MM.1S (cell line): ENCODE measurements at regions not wholly inside any gene's neighbourhood (a gene's known extent, or its start where the extent isn't known, plus 50 kb on each side); places are given as distances from the start of the nearest gene placed in this dataset.

Experiments
- DNase-seq: peaks from one replicate; pipeline ENCODE4 v3.0.0-alpha.2; 2015
- H2AFZ ChIP-seq: fragments of 300-600 bp; sonication (generic); 2 replicates; pipeline ENCODE4 v1.6.0; 2016; ENCODE audit warnings: antibody characterized with exemption, low read length
- H3F3A ChIP-seq: fragments of 300-600 bp; sonication (generic); 2 replicates; pipeline ENCODE4 v1.6.1; 2016; ENCODE audit warnings: mild to moderate bottlenecking, antibody characterized with exemption, low read length, moderate library complexity, mixed read lengths; ENCODE audit not compliant: insufficient read depth
- H3K27ac ChIP-seq: fragments of 300-600 bp; sonication (generic); 2 replicates; pipeline ENCODE4 v1.5.1; 2016; ENCODE audit warnings: mild to moderate bottlenecking, low read length
- H3K27me3 ChIP-seq: fragments of 300-600 bp; sonication (generic); replicated peaks from 2 replicates; pipeline ENCODE4 v1.6.0; 2016; ENCODE audit warnings: low read length; ENCODE audit not compliant: insufficient read depth
- H3K36me3 ChIP-seq: fragments of 300-600 bp; sonication (generic); replicated peaks from 2 replicates; pipeline ENCODE4 v1.6.1; 2016; ENCODE audit warnings: mild to moderate bottlenecking, low read length, mixed read lengths; ENCODE audit not compliant: insufficient read depth
- H3K4me1 ChIP-seq: fragments of 300-600 bp; sonication (generic); 2 replicates; pipeline ENCODE4 v1.6.1; 2016; ENCODE audit warnings: low read length, mixed read lengths
- H3K4me2 ChIP-seq: fragments of 300-600 bp; sonication (generic); 2 replicates; pipeline ENCODE4 v1.6.0; 2016; ENCODE audit warnings: low read depth, low read length
- H3K4me3 ChIP-seq: fragments of 300-600 bp; sonication (generic); 2 replicates; pipeline ENCODE4 v1.5.1; 2016; ENCODE audit warnings: low read length, mixed read lengths
- H3K79me2 ChIP-seq: fragments of 300-600 bp; sonication (generic); 2 replicates; pipeline ENCODE4 v1.6.1; 2016; ENCODE audit warnings: mixed run types, low read length, mixed read lengths
- H3K9ac ChIP-seq: fragments of 300-600 bp; sonication (generic); 2 replicates; pipeline ENCODE4 v1.6.1; 2016; ENCODE audit warnings: low read length, mixed read lengths
- H3K9me2 ChIP-seq: fragments of 300-600 bp; sonication (generic); replicated peaks from 2 replicates; pipeline ENCODE4 v1.6.1; 2016; ENCODE audit warnings: mild to moderate bottlenecking, low read length, mixed read lengths; ENCODE audit not compliant: insufficient read depth
- H3K9me3 ChIP-seq: fragments of 300-600 bp; sonication (generic); replicated peaks from 2 replicates; pipeline ENCODE4 v1.6.1; 2016; ENCODE audit warnings: mild to moderate bottlenecking, low read length, mixed read lengths; ENCODE audit not compliant: insufficient read depth
- H4K20me1 ChIP-seq: fragments of 300-600 bp; sonication (generic); 2 replicates; pipeline ENCODE4 v1.6.1; 2016; ENCODE audit warnings: mild to moderate bottlenecking, low read length, moderate library complexity, mixed read lengths; ENCODE audit not compliant: insufficient read depth
- EZH2 ChIP-seq: fragments of 300-600 bp; sonication (generic); optimal IDR thresholded peaks from 2 replicates; pipeline ENCODE3; 2017; ENCODE audit warnings: low read depth, mild to moderate bottlenecking, antibody characterized with exemption, low read length, mixed read lengths
- EZH2phosphoT487 ChIP-seq: fragments of 300-600 bp; sonication (generic); IDR thresholded peaks from 2 replicates; pipeline ENCODE4 v1.6.1; 2018; ENCODE audit warnings: antibody characterized with exemption, low read length
- TF ChIP-seq, protein P1 (sequence below): fragments of 300-600 bp; sonication (generic); IDR thresholded peaks from 2 replicates; pipeline ENCODE4 v1.5.1; 2016; ENCODE audit warnings: antibody characterized with exemption, low read length, mixed read lengths

DNA sequence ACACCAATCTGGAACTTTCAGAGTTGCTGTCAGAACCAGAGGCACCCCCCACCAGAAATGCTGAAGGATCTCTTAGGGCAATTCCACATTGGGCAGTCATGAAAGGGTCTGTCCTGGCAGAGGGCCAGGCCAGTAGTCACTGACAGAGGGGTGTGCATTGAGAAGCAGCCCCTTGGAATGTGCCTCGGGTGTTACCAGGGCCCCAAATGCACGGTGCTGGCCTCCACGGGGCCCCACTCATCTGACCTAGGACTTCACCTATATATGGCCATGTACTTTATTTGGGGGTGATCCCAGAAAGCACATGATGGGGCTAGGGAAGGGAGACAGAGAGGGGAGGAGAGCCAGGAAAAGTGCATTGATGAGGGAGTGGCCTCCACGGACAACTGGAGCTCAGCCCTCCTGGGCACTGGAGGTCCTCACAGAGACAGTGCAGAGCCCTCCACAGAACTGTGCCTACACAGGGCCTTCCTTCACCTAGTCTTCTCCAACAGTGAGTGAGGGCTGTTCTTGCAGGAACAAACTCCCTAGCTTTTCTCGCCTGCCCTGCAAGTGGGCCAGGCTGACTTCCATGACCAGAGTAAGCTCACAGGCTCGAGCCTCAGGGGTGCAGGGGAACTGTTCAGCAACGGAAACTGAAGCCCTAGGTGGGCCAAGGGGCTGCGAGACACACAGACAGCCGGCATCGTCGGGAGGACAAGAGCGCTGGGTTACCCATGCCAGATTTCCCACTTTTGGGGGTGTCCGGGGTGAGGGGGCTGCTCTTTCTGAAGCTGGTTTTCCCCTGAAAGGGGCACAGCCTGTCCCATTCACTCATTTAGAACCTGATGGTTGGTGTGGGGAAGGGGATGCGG, 136.2 kb downstream of the HMX1 start:
- Histone ChIP-seq H3K36me3 (no peaks in the 10 kb centered on the region), H3K27me3 (peaks cover 74% of the 10 kb centered on the region), H3K4me1 (0 out of 2 replicates have a peak, but pooled peaks cover 6% of the 10 kb centered on the region), H3K9me3 (no peaks in the 10 kb centered on the region), H3F3A (no peaks in the 10 kb centered on the region), H3K4me2 (no peak overlapping the region), H3K4me3 (no peak overlapping the region), H3K79me2 (no peaks in the 10 kb centered on the region), H3K9me2 (no peaks in the 10 kb centered on the region), H2AFZ (no peak overlapping the region), H3K27ac (no peak overlapping the region), H3K9ac (no peak overlapping the region), H4K20me1 (no peaks in the 10 kb centered on the region)
- TF ChIP-seq EZH2: no peak
- TF ChIP-seq, protein P1, sequence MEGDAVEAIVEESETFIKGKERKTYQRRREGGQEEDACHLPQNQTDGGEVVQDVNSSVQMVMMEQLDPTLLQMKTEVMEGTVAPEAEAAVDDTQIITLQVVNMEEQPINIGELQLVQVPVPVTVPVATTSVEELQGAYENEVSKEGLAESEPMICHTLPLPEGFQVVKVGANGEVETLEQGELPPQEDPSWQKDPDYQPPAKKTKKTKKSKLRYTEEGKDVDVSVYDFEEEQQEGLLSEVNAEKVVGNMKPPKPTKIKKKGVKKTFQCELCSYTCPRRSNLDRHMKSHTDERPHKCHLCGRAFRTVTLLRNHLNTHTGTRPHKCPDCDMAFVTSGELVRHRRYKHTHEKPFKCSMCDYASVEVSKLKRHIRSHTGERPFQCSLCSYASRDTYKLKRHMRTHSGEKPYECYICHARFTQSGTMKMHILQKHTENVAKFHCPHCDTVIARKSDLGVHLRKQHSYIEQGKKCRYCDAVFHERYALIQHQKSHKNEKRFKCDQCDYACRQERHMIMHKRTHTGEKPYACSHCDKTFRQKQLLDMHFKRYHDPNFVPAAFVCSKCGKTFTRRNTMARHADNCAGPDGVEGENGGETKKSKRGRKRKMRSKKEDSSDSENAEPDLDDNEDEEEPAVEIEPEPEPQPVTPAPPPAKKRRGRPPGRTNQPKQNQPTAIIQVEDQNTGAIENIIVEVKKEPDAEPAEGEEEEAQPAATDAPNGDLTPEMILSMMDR: no peak
- no peak for DNase-seq

DNA sequence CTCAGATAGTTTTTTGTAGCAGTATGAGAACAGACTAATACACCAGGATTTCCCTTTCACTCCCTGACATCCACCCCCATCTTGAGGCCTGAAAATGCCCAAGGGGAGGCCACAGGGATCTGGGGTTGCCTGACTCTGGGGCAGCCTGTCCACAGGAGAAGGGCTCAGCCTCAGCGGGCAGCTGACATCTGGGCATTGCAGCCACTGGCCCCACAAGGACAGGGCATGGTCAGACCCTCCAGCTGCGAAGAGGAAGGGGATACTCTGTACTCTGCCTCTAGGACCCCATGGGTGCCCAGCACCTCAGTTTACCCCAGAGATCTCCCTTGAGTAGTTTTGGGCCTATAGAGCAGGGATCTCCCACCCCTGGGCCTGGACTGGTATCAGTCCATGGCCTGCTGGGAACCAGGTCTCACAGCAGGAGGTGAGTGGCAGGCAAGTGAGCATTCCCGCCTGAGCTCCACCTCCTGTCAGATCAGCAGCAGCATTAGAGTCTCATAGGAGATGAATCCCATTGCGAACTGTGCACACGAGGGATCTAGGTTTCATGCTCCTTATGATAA, 138.9 kb downstream of the HMX1 start:
- Histone ChIP-seq H2AFZ (no peak overlapping the region), H4K20me1 (no peaks in the 10 kb centered on the region), H3K79me2 (no peaks in the 10 kb centered on the region), H3K27ac (no peak overlapping the region), H3K4me3 (no peak overlapping the region), H3K4me2 (no peak overlapping the region), H3K9ac (no peak overlapping the region), H3K36me3 (no peaks in the 10 kb centered on the region), H3K9me3 (no peaks in the 10 kb centered on the region), H3K9me2 (no peaks in the 10 kb centered on the region), H3K4me1 (0 out of 2 replicates have a peak, but pooled peaks cover 8% of the 10 kb centered on the region), H3K27me3 (peaks cover 70% of the 10 kb centered on the region), H3F3A (no peaks in the 10 kb centered on the region)
- no peak for DNase-seq
- TF ChIP-seq, protein P1: no peak
- no peak for TF ChIP-seq EZH2
- TF ChIP-seq EZH2phosphoT487: no peak

DNA sequence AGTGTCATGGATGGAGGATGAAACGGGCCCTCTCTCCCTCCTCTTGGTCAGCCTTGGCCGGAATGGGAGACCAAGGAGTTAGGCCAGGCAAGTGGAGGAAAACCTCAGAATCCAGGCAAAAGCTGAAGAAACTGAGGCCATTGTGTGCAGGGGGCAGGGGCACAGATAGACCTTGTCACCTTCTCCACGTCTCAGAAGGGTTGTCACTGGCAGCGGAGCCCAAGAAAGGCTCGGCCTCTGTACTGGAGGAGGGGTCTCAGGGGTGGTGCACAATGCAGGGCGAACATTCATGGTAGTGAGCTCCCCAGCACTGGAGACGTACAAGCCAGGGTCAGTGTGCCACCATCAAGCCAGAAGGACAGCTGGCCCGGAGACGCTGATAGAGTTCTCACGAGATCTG, 139.5 kb downstream of the CPZ start:
- Histone ChIP-seq H3K9me3 (no peaks in the 10 kb centered on the region), H3K4me1 (0 out of 2 replicates have a peak, but pooled peaks cover 9% of the 10 kb centered on the region), H3K9me2 (no peaks in the 10 kb centered on the region), H3F3A (no peaks in the 10 kb centered on the region), H3K4me3 (no peak overlapping the region), H3K36me3 (no peaks in the 10 kb centered on the region), H3K4me2 (no peak overlapping the region), H4K20me1 (no peaks in the 10 kb centered on the region), H3K9ac (no peak overlapping the region), H3K27ac (no peak overlapping the region), H3K27me3 (peaks cover 63% of the 10 kb centered on the region), H3K79me2 (no peaks in the 10 kb centered on the region), H2AFZ (no peak overlapping the region)
- no peak for TF ChIP-seq EZH2phosphoT487
- DNase-seq: no peak

DNA sequence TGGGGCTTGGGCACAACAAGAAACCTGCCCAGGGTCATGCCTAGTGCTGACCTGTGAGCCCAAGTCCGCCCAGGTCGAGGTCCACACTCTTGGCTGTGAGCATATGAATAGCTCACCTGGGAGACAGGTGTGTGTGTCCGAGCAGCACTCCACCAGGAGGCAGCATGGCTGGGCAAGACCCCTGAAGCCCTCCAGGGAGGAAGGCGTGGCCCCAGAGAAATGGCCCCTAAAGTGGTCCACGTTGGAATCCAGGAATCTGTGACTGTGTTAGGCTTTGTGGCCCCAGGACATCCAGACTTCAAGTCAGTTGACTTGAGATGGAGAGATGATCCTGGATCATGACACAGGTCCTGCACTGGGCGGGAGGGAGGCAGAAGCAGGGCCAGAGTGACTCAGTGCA, 138.8 kb downstream of the CPZ start:
- Histone ChIP-seq H3K27me3 (peaks cover 61% of the 10 kb centered on the region), H3K4me2 (no peak overlapping the region), H3K9me2 (no peaks in the 10 kb centered on the region), H2AFZ (no peak overlapping the region), H4K20me1 (no peaks in the 10 kb centered on the region), H3K9ac (no peak overlapping the region), H3K4me3 (no peak overlapping the region), H3K36me3 (no peaks in the 10 kb centered on the region), H3K9me3 (no peaks in the 10 kb centered on the region), H3K4me1 (0 out of 2 replicates have a peak, but pooled peaks cover 7% of the 10 kb centered on the region), H3K27ac (no peak overlapping the region), H3F3A (no peaks in the 10 kb centered on the region), H3K79me2 (no peaks in the 10 kb centered on the region)
- TF ChIP-seq, protein P1: no peak
- TF ChIP-seq EZH2: no peak
- TF ChIP-seq EZH2phosphoT487: no peak
- DNase-seq: no peak
